ENCODE measurements at regions not wholly inside any gene's neighbourhood (a gene's known extent, or its start where the extent isn't known, plus 50 kb on each side); places are given as distances from the start of the nearest gene placed in this dataset.

GRCh38 chr16:74070237-74070636, 226.4 kb upstream of the PSMD7 start:
- Mint-ChIP-seq H3K9me3 (ENCODE audit: low read depth) (no peaks in the 10 kb centered on the region), H3K36me3 (ENCODE audit: insufficient read depth) (no peaks in the 10 kb centered on the region), H3K27ac (no peak overlapping the region), H3K27me3 (peaks cover 4% of the 10 kb centered on the region), H3K4me3 (ENCODE audit: low read depth) (no peak overlapping the region), H3K4me1 (ENCODE audit: low read depth) (peaks cover 7% of the 10 kb centered on the region)
- DNase-seq (ENCODE audit: low spot score, unreplicated experiment): no peak
- TF ChIP-seq, protein P1, sequence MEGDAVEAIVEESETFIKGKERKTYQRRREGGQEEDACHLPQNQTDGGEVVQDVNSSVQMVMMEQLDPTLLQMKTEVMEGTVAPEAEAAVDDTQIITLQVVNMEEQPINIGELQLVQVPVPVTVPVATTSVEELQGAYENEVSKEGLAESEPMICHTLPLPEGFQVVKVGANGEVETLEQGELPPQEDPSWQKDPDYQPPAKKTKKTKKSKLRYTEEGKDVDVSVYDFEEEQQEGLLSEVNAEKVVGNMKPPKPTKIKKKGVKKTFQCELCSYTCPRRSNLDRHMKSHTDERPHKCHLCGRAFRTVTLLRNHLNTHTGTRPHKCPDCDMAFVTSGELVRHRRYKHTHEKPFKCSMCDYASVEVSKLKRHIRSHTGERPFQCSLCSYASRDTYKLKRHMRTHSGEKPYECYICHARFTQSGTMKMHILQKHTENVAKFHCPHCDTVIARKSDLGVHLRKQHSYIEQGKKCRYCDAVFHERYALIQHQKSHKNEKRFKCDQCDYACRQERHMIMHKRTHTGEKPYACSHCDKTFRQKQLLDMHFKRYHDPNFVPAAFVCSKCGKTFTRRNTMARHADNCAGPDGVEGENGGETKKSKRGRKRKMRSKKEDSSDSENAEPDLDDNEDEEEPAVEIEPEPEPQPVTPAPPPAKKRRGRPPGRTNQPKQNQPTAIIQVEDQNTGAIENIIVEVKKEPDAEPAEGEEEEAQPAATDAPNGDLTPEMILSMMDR (IDR thresholded peaks at IDR 0.05; ENCODE audit: unreplicated experiment): no peak

GRCh38 chr16:74064120-74064735, 232.4 kb upstream of the PSMD7 start:
- TF ChIP-seq, protein P1 (IDR thresholded peaks at IDR 0.05; ENCODE audit: unreplicated experiment): no peak
- Mint-ChIP-seq H3K4me3 (ENCODE audit: low read depth) (no peak overlapping the region), H3K4me1 (ENCODE audit: low read depth) (peaks cover 7% of the 10 kb centered on the region), H3K9me3 (ENCODE audit: low read depth) (no peaks in the 10 kb centered on the region), H3K27ac (no peak overlapping the region), H3K36me3 (ENCODE audit: insufficient read depth) (no peaks in the 10 kb centered on the region), H3K27me3 (peaks cover 4% of the 10 kb centered on the region)
- no peak for DNase-seq (ENCODE audit: low spot score, unreplicated experiment)

DNA sequence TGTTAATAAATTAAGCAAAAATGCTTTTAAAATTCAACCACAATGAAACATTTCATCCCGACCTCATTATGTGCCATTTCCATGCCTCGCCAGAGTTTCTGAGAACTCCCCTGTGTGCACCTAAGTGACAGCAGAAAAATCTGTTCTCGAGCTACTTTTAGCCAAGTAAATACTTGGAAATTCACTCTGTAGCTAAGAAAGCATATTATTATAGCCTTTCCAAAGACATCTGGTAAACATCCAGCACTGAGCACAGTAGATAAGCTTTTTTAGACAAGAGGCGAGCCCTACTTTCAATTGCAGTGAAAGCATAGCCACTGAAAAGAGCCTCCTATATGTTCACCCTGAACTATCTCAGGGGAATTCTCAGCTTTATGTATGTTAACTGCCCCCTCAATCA, 242.8 kb upstream of the PSMD7 start:
- Mint-ChIP-seq H3K27ac (no peak overlapping the region), H3K4me3 (ENCODE audit: low read depth) (no peak overlapping the region), H3K9me3 (ENCODE audit: low read depth) (peaks cover 15% of the 10 kb centered on the region), H3K4me1 (ENCODE audit: low read depth) (no peaks in the 10 kb centered on the region), H3K36me3 (ENCODE audit: insufficient read depth) (peaks cover 3% of the 10 kb centered on the region), H3K27me3 (no peaks in the 10 kb centered on the region)
- DNase-seq (ENCODE audit: low spot score, unreplicated experiment): no peak
- TF ChIP-seq, protein P1 (IDR thresholded peaks at IDR 0.05; ENCODE audit: unreplicated experiment): no peak

- DNase-seq (ENCODE audit: low spot score, unreplicated experiment): no peak
- Mint-ChIP-seq H3K36me3 (ENCODE audit: insufficient read depth) (no peaks in the 10 kb centered on the region), H3K27me3 (no peaks in the 10 kb centered on the region), H3K4me1 (ENCODE audit: low read depth) (no peaks in the 10 kb centered on the region), H3K27ac (no peak overlapping the region), H3K9me3 (ENCODE audit: low read depth) (peaks cover 10% of the 10 kb centered on the region), H3K4me3 (ENCODE audit: low read depth) (no peak overlapping the region)
- TF ChIP-seq, protein P1 (IDR thresholded peaks at IDR 0.05; ENCODE audit: unreplicated experiment): no peak
Measured at GRCh38 chr16:74053312-74053711, 243.3 kb upstream of the PSMD7 start.

- TF ChIP-seq, protein P1 (IDR thresholded peaks at IDR 0.05; ENCODE audit: unreplicated experiment): no peak
Measured at GRCh38 chr16:74052016-74052415, 244.6 kb upstream of the PSMD7 start.

More at GRCh38 chr16:74052016-74052415, 244.6 kb upstream of the PSMD7 start:
- Mint-ChIP-seq H3K27me3 (no peaks in the 10 kb centered on the region), H3K9me3 (ENCODE audit: low read depth) (peaks cover 7% of the 10 kb centered on the region), H3K27ac (no peak overlapping the region), H3K4me3 (ENCODE audit: low read depth) (no peak overlapping the region), H3K36me3 (ENCODE audit: insufficient read depth) (no peaks in the 10 kb centered on the region), H3K4me1 (ENCODE audit: low read depth) (no peaks in the 10 kb centered on the region)
- no peak for DNase-seq (ENCODE audit: low spot score, unreplicated experiment)
